ENCODE measurements at regions not wholly inside any gene's neighbourhood (a gene's known extent, or its start where the extent isn't known, plus 50 kb on each side); places are given as distances from the start of the nearest gene placed in this dataset.

DNA sequence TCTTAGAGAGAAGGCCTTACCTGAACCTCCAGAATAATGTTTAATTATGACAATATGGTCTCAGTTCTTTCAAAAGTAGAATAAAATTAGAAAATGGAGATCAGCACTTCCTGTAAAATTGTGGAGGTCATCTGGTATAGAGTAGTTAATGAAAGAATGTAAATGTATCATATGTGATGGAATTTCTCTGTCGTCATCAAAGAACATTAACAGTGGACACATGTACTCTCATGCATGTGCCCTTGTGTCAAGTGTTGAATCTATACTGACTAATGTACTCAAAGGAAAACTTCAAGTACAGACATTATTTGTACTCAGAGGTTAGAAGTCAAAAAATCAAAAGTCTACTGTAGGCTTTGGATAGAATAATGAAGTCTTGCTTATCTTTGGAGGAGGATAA lies 129.2 kb upstream of the MYOCD start:
- Histone ChIP-seq H3K27ac (ENCODE audit: low read depth, low read length, poor library complexity, severe bottlenecking) (no peak overlapping the region), H3K4me3 (ENCODE audit: low read depth, low read length, poor library complexity, severe bottlenecking) (no peak overlapping the region), H3K4me1 (ENCODE audit: insufficient read depth, low read length, poor library complexity, severe bottlenecking) (no peaks in the 10 kb centered on the region), H3K9me3 (ENCODE audit: low read depth, low read length, poor library complexity, severe bottlenecking) (no peaks in the 10 kb centered on the region), H3K36me3 (ENCODE audit: insufficient read depth, low read length, poor library complexity, severe bottlenecking) (no peaks in the 10 kb centered on the region), H3K27me3 (replicated peaks; ENCODE audit: insufficient read depth, low read depth, low read length, poor library complexity) (peaks cover 17% of the 10 kb centered on the region)
- ChIA-PET CTCF (no interaction called here), POLR2A (ENCODE audit: low non-redundant PET) (no interaction called here)
- intact Hi-C loops (cut with micrococcal nuclease; ENCODE audit: unreplicated experiment) = no loop called here
- TF ChIP-seq EZH2 (IDR thresholded peaks at IDR 0.05; ENCODE audit: borderline replicate concordance, low read depth, low read length, poor library complexity, severe bottlenecking) = no peak
- TF ChIP-seq, protein P1, sequence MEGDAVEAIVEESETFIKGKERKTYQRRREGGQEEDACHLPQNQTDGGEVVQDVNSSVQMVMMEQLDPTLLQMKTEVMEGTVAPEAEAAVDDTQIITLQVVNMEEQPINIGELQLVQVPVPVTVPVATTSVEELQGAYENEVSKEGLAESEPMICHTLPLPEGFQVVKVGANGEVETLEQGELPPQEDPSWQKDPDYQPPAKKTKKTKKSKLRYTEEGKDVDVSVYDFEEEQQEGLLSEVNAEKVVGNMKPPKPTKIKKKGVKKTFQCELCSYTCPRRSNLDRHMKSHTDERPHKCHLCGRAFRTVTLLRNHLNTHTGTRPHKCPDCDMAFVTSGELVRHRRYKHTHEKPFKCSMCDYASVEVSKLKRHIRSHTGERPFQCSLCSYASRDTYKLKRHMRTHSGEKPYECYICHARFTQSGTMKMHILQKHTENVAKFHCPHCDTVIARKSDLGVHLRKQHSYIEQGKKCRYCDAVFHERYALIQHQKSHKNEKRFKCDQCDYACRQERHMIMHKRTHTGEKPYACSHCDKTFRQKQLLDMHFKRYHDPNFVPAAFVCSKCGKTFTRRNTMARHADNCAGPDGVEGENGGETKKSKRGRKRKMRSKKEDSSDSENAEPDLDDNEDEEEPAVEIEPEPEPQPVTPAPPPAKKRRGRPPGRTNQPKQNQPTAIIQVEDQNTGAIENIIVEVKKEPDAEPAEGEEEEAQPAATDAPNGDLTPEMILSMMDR (conservative IDR thresholded peaks at IDR 0.05; ENCODE audit: low read depth, low read length) = no peak
- DNase-seq (ENCODE audit: low spot score) = no peak
- no TSS peak for BruUV-seq (replicated peaks)

DNA sequence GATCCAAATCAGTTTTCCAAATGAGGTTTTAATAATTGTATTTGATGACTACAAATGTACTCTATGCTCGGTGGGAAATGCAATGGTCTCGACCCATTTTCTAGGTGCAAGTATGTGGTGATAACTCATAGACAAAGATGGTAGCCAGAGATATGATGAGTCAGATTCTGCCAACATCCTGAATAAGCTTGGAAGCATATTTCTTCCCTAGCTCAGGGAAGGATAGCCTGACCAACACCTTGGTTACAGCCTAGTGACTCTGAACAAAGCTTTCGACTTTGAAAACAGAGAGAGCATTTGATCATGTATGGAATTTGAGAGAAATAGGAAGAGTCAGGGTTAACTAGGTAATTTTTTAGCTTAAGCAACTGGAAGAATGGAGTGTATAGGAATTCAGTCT lies 128.3 kb upstream of the MYOCD start:
- no peak overlapping the region for H3K27ac ChIP-seq (ENCODE audit: low read depth, low read length, poor library complexity, severe bottlenecking)
- no peak overlapping the region for H3K4me3 ChIP-seq (ENCODE audit: low read depth, low read length, poor library complexity, severe bottlenecking)
- peaks cover 16% of the 10 kb centered on the region for H3K27me3 ChIP-seq (replicated peaks; ENCODE audit: insufficient read depth, low read depth, low read length, poor library complexity)
- ChIA-PET POLR2A (ENCODE audit: low non-redundant PET) (no interaction called here), CTCF (no interaction called here)
- intact Hi-C loops (cut with micrococcal nuclease; ENCODE audit: unreplicated experiment) = no loop called here
- no peak for DNase-seq (ENCODE audit: low spot score)
- H3K36me3 ChIP-seq (ENCODE audit: insufficient read depth, low read length, poor library complexity, severe bottlenecking) = no peaks in the 10 kb centered on the region
- BruUV-seq (replicated peaks) = no TSS peak
- no peaks in the 10 kb centered on the region for H3K4me1 ChIP-seq (ENCODE audit: insufficient read depth, low read length, poor library complexity, severe bottlenecking)
- no peaks in the 10 kb centered on the region for H3K9me3 ChIP-seq (ENCODE audit: low read depth, low read length, poor library complexity, severe bottlenecking)
- TF ChIP-seq, protein P1 (conservative IDR thresholded peaks at IDR 0.05; ENCODE audit: low read depth, low read length) = no peak
- TF ChIP-seq EZH2 (IDR thresholded peaks at IDR 0.05; ENCODE audit: borderline replicate concordance, low read depth, low read length, poor library complexity, severe bottlenecking) = no peak

DNA sequence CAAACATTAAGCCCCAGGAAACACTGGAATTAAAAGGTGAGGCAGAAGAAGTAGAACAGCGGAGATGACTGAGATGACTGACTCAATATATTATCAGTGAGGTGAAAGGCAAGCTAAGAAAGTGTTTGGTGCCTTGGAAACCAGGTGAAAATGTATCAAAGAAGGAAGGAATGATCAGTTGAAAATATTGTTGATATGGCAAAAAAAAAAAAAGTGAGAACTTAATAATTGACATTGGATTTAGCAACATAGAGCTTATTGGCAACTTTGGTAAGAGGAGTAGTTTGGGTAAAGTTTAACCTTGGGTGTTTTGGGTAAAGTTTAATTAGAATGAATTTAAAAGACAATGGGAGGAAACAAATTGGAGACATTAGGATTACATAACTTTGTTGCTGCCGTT lies 127.7 kb upstream of the MYOCD start:
- DNase-seq (ENCODE audit: low spot score) = no peak
- TF ChIP-seq, protein P1 (conservative IDR thresholded peaks at IDR 0.05; ENCODE audit: low read depth, low read length) = no peak
- TF ChIP-seq EZH2 (IDR thresholded peaks at IDR 0.05; ENCODE audit: borderline replicate concordance, low read depth, low read length, poor library complexity, severe bottlenecking) = no peak
- no peaks in the 10 kb centered on the region for H3K4me1 ChIP-seq (ENCODE audit: insufficient read depth, low read length, poor library complexity, severe bottlenecking)
- BruUV-seq (replicated peaks) = no TSS peak
- ChIA-PET CTCF (no interaction called here), POLR2A (ENCODE audit: low non-redundant PET) (no interaction called here)
- H3K27me3 ChIP-seq (replicated peaks; ENCODE audit: insufficient read depth, low read depth, low read length, poor library complexity) = peaks cover 15% of the 10 kb centered on the region
- H3K4me3 ChIP-seq (ENCODE audit: low read depth, low read length, poor library complexity, severe bottlenecking) = no peak overlapping the region
- no peaks in the 10 kb centered on the region for H3K36me3 ChIP-seq (ENCODE audit: insufficient read depth, low read length, poor library complexity, severe bottlenecking)
- intact Hi-C loops (cut with micrococcal nuclease; ENCODE audit: unreplicated experiment) = no loop called here
- no peak overlapping the region for H3K27ac ChIP-seq (ENCODE audit: low read depth, low read length, poor library complexity, severe bottlenecking)
- no peaks in the 10 kb centered on the region for H3K9me3 ChIP-seq (ENCODE audit: low read depth, low read length, poor library complexity, severe bottlenecking)
